PC-9 (cell line): ENCODE measurements at regions not wholly inside any gene's neighbourhood (a gene's known extent, or its start where the extent isn't known, plus 50 kb on each side); places are given as distances from the start of the nearest gene placed in this dataset.

Experiments used
- BruUV-seq: library from RNA; stranded (reverse); fragments of 400-500 nt; replicated peaks from 2 replicates; lab custom pipeline; 2021; lab: Mats Ljungman, UMichigan
- CTCF ChIA-PET: fragments of 300-600 bp; sonication (Branson Sonifier 250); formaldehyde crosslinking; loops from one replicate; lab custom pipeline; 2022; ENCODE audit warnings: antibody characterized with exemption; lab: Charles Lee
- POLR2A ChIA-PET: fragments of 300-600 bp; sonication (Branson Sonifier 250); formaldehyde crosslinking; loops from one replicate; lab custom pipeline; 2022; ENCODE audit warnings: antibody characterized with exemption; ENCODE audit not compliant: unreplicated experiment; lab: Charles Lee
- DNase-seq, 2 experiments: peaks; one replicate each; pipeline versions ENCODE4 v3.0.0 to v3.0.0-alpha.2; 2015 to 2022; ENCODE audit warnings: mixed read lengths in 1 of 2
- H2AFZ ChIP-seq: fragments of 200-600 bp; sonication (generic); 2 replicates; pipeline ENCODE4 v1.8.1; 2017; ENCODE audit warnings: antibody characterized with exemption
- H3F3A ChIP-seq: fragments of 200-600 bp; sonication (generic); 2 replicates; pipeline ENCODE4 v1.8.1; 2017; ENCODE audit warnings: antibody characterized with exemption, mild to moderate bottlenecking, low read depth; ENCODE audit not compliant: insufficient read depth
- H3K27ac ChIP-seq: fragments of 200-600 bp; sonication (generic); 2 replicates; pipeline ENCODE4 v1.6.1; 2016; ENCODE audit warnings: mixed run types
- H3K27me3 ChIP-seq: fragments of 200-600 bp; sonication (generic); 2 replicates; pipeline ENCODE4 v1.6.1; 2016; ENCODE audit warnings: low read depth, mixed run types; ENCODE audit not compliant: insufficient read depth
- H3K36me3 ChIP-seq: fragments of 200-600 bp; sonication (generic); 2 replicates; pipeline ENCODE4 v1.6.1; 2016; ENCODE audit warnings: low read depth, mixed run types
- H3K4me1 ChIP-seq: fragments of 200-600 bp; sonication (generic); replicated peaks from 2 replicates; pipeline ENCODE4 v1.6.1; 2016; ENCODE audit warnings: mixed run types; ENCODE audit not compliant: insufficient read depth
- H3K4me2 ChIP-seq: fragments of 200-600 bp; sonication (generic); 2 replicates; pipeline ENCODE4 v1.6.1; 2017; ENCODE audit warnings: mixed run types
- H3K4me3 ChIP-seq: fragments of 200-600 bp; sonication (generic); 2 replicates; pipeline ENCODE4 v1.6.1; 2016; ENCODE audit warnings: mixed run types
- H3K79me2 ChIP-seq: fragments of 200-600 bp; sonication (generic); 2 replicates; pipeline ENCODE4 v1.6.1; 2017; ENCODE audit warnings: low read depth, mixed run types
- H3K9me2 ChIP-seq: fragments of 200-600 bp; sonication (generic); 2 replicates; pipeline ENCODE4 v1.8.1; 2017; ENCODE audit warnings: mild to moderate bottlenecking; ENCODE audit not compliant: insufficient read depth
- H3K9me3 ChIP-seq: fragments of 200-600 bp; sonication (generic); 2 replicates; pipeline ENCODE4 v1.8.1; 2016; ENCODE audit warnings: low read depth; ENCODE audit not compliant: insufficient read depth
- H4K20me1 ChIP-seq: fragments of 200-600 bp; sonication (generic); 2 replicates; pipeline ENCODE4 v1.8.1; 2017; ENCODE audit not compliant: insufficient read depth
- EZH2 ChIP-seq: fragments of 200-600 bp; sonication (generic); IDR thresholded peaks from 2 replicates; pipeline ENCODE4 v1.8.0; 2017; ENCODE audit warnings: antibody characterized with exemption, low read depth
- intact Hi-C: fragments of 100-400 bp; cut with micrococcal nuclease; formaldehyde crosslinking; loops from one replicate; pipeline ENCODE4 v1.10.0; 2022; ENCODE audit not compliant: unreplicated experiment
- TF ChIP-seq, protein P1 (sequence below): fragments of 200-600 bp; sonication (generic); conservative IDR thresholded peaks from 2 replicates; pipeline ENCODE4 v1.6.1; 2017; ENCODE audit warnings: mixed run types, antibody characterized with exemption, mild to moderate bottlenecking, moderate library complexity

DNA sequence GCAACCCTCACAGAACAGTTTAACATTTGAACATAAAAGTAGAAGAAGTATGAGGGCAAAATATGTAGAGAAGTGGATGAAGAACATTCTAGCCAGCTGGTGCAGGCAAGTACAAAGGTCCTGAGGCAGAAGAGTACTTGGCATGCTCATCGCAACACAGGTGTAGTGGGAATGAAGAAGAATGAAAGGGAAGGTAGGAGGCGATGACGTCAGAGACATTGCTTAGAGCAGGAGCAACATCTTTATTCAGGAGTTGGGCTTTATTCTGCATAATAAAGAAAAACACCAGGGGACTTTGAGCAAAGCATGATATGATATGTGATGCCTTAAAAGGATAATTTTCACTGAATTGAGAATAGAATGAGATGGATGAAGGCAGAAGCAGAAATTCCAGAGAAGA lies 570.6 kb upstream of the CDH9 start:
- no peaks in the 10 kb centered on the region for H3K9me2 ChIP-seq
- CTCF ChIA-PET, result no interaction called here
- BruUV-seq, result no TSS peak

DNA sequence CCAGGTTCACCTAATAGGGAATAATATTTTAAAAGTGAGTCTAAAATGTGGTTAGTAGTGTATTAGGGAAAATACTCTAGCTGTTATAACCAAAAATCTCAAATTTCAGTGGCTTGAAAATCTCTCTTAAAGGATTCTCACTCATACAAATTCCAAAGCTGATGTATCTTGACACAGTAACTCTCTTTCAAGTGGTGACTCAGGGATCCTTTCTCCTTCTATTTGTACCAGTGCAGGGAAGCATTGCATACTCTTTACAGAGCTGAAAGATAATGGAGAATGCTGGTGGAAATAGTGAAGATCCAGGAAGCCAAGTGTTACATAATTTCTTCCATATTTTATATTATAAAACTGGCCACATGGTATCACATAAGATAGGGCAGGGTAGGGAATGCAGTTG lies 560.2 kb upstream of the CDH9 start:
- CTCF ChIA-PET, result no interaction called here
- no peaks in the 10 kb centered on the region for H3K79me2 ChIP-seq
- 0 out of 2 replicates have a peak, but pooled peaks cover 5% of the 10 kb centered on the region for H4K20me1 ChIP-seq
- DNase-seq, result no peak
- H3K9me2 ChIP-seq, result no peaks in the 10 kb centered on the region
- no peaks in the 10 kb centered on the region for H3F3A ChIP-seq
- TF ChIP-seq, protein P1, sequence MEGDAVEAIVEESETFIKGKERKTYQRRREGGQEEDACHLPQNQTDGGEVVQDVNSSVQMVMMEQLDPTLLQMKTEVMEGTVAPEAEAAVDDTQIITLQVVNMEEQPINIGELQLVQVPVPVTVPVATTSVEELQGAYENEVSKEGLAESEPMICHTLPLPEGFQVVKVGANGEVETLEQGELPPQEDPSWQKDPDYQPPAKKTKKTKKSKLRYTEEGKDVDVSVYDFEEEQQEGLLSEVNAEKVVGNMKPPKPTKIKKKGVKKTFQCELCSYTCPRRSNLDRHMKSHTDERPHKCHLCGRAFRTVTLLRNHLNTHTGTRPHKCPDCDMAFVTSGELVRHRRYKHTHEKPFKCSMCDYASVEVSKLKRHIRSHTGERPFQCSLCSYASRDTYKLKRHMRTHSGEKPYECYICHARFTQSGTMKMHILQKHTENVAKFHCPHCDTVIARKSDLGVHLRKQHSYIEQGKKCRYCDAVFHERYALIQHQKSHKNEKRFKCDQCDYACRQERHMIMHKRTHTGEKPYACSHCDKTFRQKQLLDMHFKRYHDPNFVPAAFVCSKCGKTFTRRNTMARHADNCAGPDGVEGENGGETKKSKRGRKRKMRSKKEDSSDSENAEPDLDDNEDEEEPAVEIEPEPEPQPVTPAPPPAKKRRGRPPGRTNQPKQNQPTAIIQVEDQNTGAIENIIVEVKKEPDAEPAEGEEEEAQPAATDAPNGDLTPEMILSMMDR, result no peak
- TF ChIP-seq EZH2, result no peak
- H3K27me3 ChIP-seq, result no peaks in the 10 kb centered on the region
- intact Hi-C loops, result no loop called here
- no peak overlapping the region for H3K27ac ChIP-seq
- H2AFZ ChIP-seq, result no peak overlapping the region
- no peaks in the 10 kb centered on the region for H3K9me3 ChIP-seq
- no peak overlapping the region for H3K4me3 ChIP-seq
- no peaks in the 10 kb centered on the region for H3K36me3 ChIP-seq
- no TSS peak for BruUV-seq
- POLR2A ChIA-PET, result interaction anchor here (0.6 kb wide), 1 partner anchor 363 kb away, joined by 10 read pairs; no protein-coding TSS in a partner anchor
- H3K4me1 ChIP-seq, result no peaks in the 10 kb centered on the region
- H3K4me2 ChIP-seq, result no peak overlapping the region

More for the DNA sequence above, 570.6 kb upstream of the CDH9 start:
- Histone ChIP-seq H3F3A (no peaks in the 10 kb centered on the region), H4K20me1 (0 out of 2 replicates have a peak, but pooled peaks cover 3% of the 10 kb centered on the region), H2AFZ (no peak overlapping the region), H3K79me2 (no peaks in the 10 kb centered on the region), H3K27me3 (no peaks in the 10 kb centered on the region), H3K27ac (no peak overlapping the region), H3K4me3 (no peak overlapping the region), H3K36me3 (no peaks in the 10 kb centered on the region), H3K9me3 (no peaks in the 10 kb centered on the region), H3K4me2 (no peak overlapping the region), H3K4me1 (no peaks in the 10 kb centered on the region)
- no peak for DNase-seq
- intact Hi-C loops, result no loop called here
- TF ChIP-seq, protein P1, result no peak
- TF ChIP-seq EZH2, result no peak
- POLR2A ChIA-PET, result no interaction called here

DNA sequence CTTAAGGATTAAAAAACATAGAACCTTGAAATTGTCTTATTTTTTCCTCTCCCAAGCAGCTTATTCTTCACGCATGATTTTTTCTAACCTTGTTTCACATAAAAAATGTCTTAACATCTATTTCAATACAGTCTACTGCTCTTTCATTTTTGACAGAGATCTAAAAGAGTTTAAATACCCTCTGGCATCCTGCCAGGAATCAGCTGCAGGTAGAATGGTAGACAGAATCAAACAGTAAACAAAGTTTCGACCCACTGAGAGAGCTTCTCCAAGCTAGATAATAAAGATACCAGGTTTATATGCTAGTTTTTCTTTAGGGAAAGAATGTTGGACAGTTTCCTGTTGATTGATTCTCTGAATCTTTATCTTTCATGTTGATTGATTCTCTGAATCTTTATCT lies 555.8 kb upstream of the CDH9 start:
- H3K9me2 ChIP-seq, result no peaks in the 10 kb centered on the region
- POLR2A ChIA-PET, result no interaction called here
- intact Hi-C loops, result no loop called here
- CTCF ChIA-PET, result no interaction called here
- H2AFZ ChIP-seq, result no peak overlapping the region
- no peaks in the 10 kb centered on the region for H3K4me1 ChIP-seq
- H3F3A ChIP-seq, result no peaks in the 10 kb centered on the region
- H3K27me3 ChIP-seq, result no peaks in the 10 kb centered on the region
- TF ChIP-seq EZH2, result no peak
- TF ChIP-seq, protein P1, result no peak
- no peaks in the 10 kb centered on the region for H4K20me1 ChIP-seq
- H3K4me2 ChIP-seq, result no peak overlapping the region
- BruUV-seq, result no TSS peak
- H3K27ac ChIP-seq, result no peak overlapping the region
- no peaks in the 10 kb centered on the region for H3K9me3 ChIP-seq
- no peak for DNase-seq
- no peaks in the 10 kb centered on the region for H3K79me2 ChIP-seq
- H3K4me3 ChIP-seq, result no peak overlapping the region
- H3K36me3 ChIP-seq, result no peaks in the 10 kb centered on the region
